Hepatocyte (in vitro differentiated cells): ENCODE measurements at regions not wholly inside any gene's neighbourhood (a gene's known extent, or its start where the extent isn't known, plus 50 kb on each side); places are given as distances from the start of the nearest gene placed in this dataset.

Experiments used
- DNase-seq: peaks from one replicate; pipeline ENCODE4 v3.0.0-alpha.2; 2016; ENCODE audit warnings: low spot score
- H2AFZ ChIP-seq: fragments of 200-600 bp; sonication (generic); 2 replicates; pipeline ENCODE4 v1.6.0; 2016; ENCODE audit warnings: antibody characterized with exemption, mild to moderate bottlenecking
- H3K27ac ChIP-seq: fragments of 200-600 bp; sonication (generic); 2 replicates; pipeline ENCODE4 v1.5.1; 2016; ENCODE audit warnings: mild to moderate bottlenecking
- H3K27me3 ChIP-seq: fragments of 200-600 bp; sonication (generic); 2 replicates; pipeline ENCODE4 v1.6.1; 2016
- H3K36me3 ChIP-seq: fragments of 200-600 bp; sonication (generic); replicated peaks from 2 replicates; pipeline ENCODE4 v1.5.1; 2016; ENCODE audit warnings: low read depth; ENCODE audit not compliant: insufficient read depth
- H3K4me1 ChIP-seq: fragments of 200-600 bp; sonication (generic); 2 replicates; pipeline ENCODE4 v1.5.1; 2016; ENCODE audit warnings: mild to moderate bottlenecking, moderate library complexity; ENCODE audit not compliant: insufficient read depth
- H3K4me2 ChIP-seq: fragments of 200-600 bp; sonication (generic); 2 replicates; pipeline ENCODE4 v1.6.0; 2016
- H3K4me3 ChIP-seq: fragments of 200-600 bp; sonication (generic); 2 replicates; pipeline ENCODE4 v1.5.1; 2016; ENCODE audit warnings: mild to moderate bottlenecking
- H3K79me2 ChIP-seq: fragments of 200-600 bp; sonication (generic); 2 replicates; pipeline ENCODE4 v1.6.0; 2017; ENCODE audit warnings: mild to moderate bottlenecking
- H3K9me2 ChIP-seq: fragments of 200-600 bp; sonication (generic); replicated peaks from 2 replicates; pipeline ENCODE4 v1.6.0; 2017; ENCODE audit warnings: mild to moderate bottlenecking; ENCODE audit not compliant: insufficient read depth
- H3K9me3 ChIP-seq: fragments of 200-600 bp; sonication (generic); 2 replicates; pipeline ENCODE4 v1.5.1; 2016; ENCODE audit warnings: low read depth, mild to moderate bottlenecking
- H4K20me1 ChIP-seq: fragments of 200-600 bp; sonication (generic); 2 replicates; pipeline ENCODE4 v1.6.0; 2016; ENCODE audit warnings: mild to moderate bottlenecking; ENCODE audit not compliant: insufficient read depth, poor library complexity, severe bottlenecking
- CTCF ChIP-seq: fragments of 200-600 bp; sonication (generic); IDR thresholded peaks from 2 replicates; pipeline ENCODE4 v1.5.1; 2016; ENCODE audit warnings: antibody characterized with exemption, mild to moderate bottlenecking; ENCODE audit not compliant: poor library complexity
- EZH2 ChIP-seq: fragments of 200-600 bp; sonication (generic); IDR thresholded peaks from 2 replicates; pipeline ENCODE4 v1.6.1; 2016; ENCODE audit warnings: antibody characterized with exemption, mild to moderate bottlenecking, borderline replicate concordance
- EZH2phosphoT487 ChIP-seq: fragments of 200-600 bp; sonication (generic); IDR thresholded peaks from one replicate; pipeline ENCODE4 v1.6.1; 2018; ENCODE audit warnings: antibody characterized with exemption, mild to moderate bottlenecking, low read depth, moderate library complexity; ENCODE audit not compliant: unreplicated experiment, severe bottlenecking
- WGBS: methylation state at CpG from one replicate; pipeline ENCODE4 v1.1.6; 2016; ENCODE audit warnings: low lambda C conversion rate; ENCODE audit errors: missing lambda C conversion rate; 5-methylcytosine and 5-hydroxymethylcytosine counted together

GRCh38 chr7:106538638-106539037 is 122.3 kb downstream of the CCDC71L start:
- H3K4me1 ChIP-seq: no peaks in the 10 kb centered on the region
- no peak for DNase-seq
- H3K4me2 ChIP-seq: no peak overlapping the region
- H3K4me3 ChIP-seq: no peak overlapping the region
- no peaks in the 10 kb centered on the region for H3K79me2 ChIP-seq
- H3K9me2 ChIP-seq: no peaks in the 10 kb centered on the region
- no peaks in the 10 kb centered on the region for H3K9me3 ChIP-seq
- H3K36me3 ChIP-seq: no peaks in the 10 kb centered on the region
- no peaks in the 10 kb centered on the region for H3K27me3 ChIP-seq
- no peaks in the 10 kb centered on the region for H4K20me1 ChIP-seq
- TF ChIP-seq EZH2: no peak
- no peak for TF ChIP-seq CTCF
- TF ChIP-seq EZH2phosphoT487: no peak
- 90% methylated on average over 5 of the region's 5 CpGs for WGBS
- no peak overlapping the region for H2AFZ ChIP-seq
- H3K27ac ChIP-seq: no peak overlapping the region

GRCh38 chr7:106537119-106537518 is 123.8 kb downstream of the CCDC71L start:
- no peaks in the 10 kb centered on the region for H3K9me2 ChIP-seq
- H3K27me3 ChIP-seq: no peaks in the 10 kb centered on the region
- WGBS: 76% methylated on average over 2 of the region's 2 CpGs
- H4K20me1 ChIP-seq: no peaks in the 10 kb centered on the region
- H3K27ac ChIP-seq: no peak overlapping the region
- no peak overlapping the region for H3K4me3 ChIP-seq
- H3K79me2 ChIP-seq: no peaks in the 10 kb centered on the region
- no peaks in the 10 kb centered on the region for H3K4me1 ChIP-seq
- DNase-seq: no peak
- H2AFZ ChIP-seq: no peak overlapping the region
- H3K36me3 ChIP-seq: no peaks in the 10 kb centered on the region
- TF ChIP-seq EZH2phosphoT487: no peak
- TF ChIP-seq CTCF: no peak
- TF ChIP-seq EZH2: no peak
- no peak overlapping the region for H3K4me2 ChIP-seq
- H3K9me3 ChIP-seq: no peaks in the 10 kb centered on the region

GRCh38 chr7:106536079-106536478 is 124.9 kb downstream of the CCDC71L start:
- no peaks in the 10 kb centered on the region for H3K9me2 ChIP-seq
- H3K9me3 ChIP-seq: no peaks in the 10 kb centered on the region
- no peaks in the 10 kb centered on the region for H3K27me3 ChIP-seq
- no peaks in the 10 kb centered on the region for H3K79me2 ChIP-seq
- H4K20me1 ChIP-seq: no peaks in the 10 kb centered on the region
- DNase-seq: no peak
- H3K4me1 ChIP-seq: no peaks in the 10 kb centered on the region
- no peak overlapping the region for H2AFZ ChIP-seq
- TF ChIP-seq EZH2 (no peak), CTCF (no peak), EZH2phosphoT487 (no peak)
- H3K27ac ChIP-seq: no peak overlapping the region
- WGBS: 93% methylated on average over 3 of the region's 3 CpGs
- no peaks in the 10 kb centered on the region for H3K36me3 ChIP-seq
- no peak overlapping the region for H3K4me2 ChIP-seq
- no peak overlapping the region for H3K4me3 ChIP-seq

- H4K20me1 ChIP-seq: no peaks in the 10 kb centered on the region
- H3K4me3 ChIP-seq: no peak overlapping the region
- no peaks in the 10 kb centered on the region for H3K79me2 ChIP-seq
- H3K27ac ChIP-seq: no peak overlapping the region
- no peaks in the 10 kb centered on the region for H3K9me2 ChIP-seq
- no peaks in the 10 kb centered on the region for H3K36me3 ChIP-seq
- H3K4me1 ChIP-seq: no peaks in the 10 kb centered on the region
- no peaks in the 10 kb centered on the region for H3K9me3 ChIP-seq
- H3K4me2 ChIP-seq: no peak overlapping the region
- TF ChIP-seq EZH2phosphoT487 (no peak), CTCF (no peak), EZH2 (no peak)
- no peak for DNase-seq
- WGBS: 68% methylated on average over 7 of the region's 7 CpGs
- H3K27me3 ChIP-seq: no peaks in the 10 kb centered on the region
- no peak overlapping the region for H2AFZ ChIP-seq
These were observed 125.6 kb downstream of the CCDC71L start for GRCh38 chr7:106535234-106535932.
